ENCODE measurements at regions not wholly inside any gene's neighbourhood (a gene's known extent, or its start where the extent isn't known, plus 50 kb on each side); places are given as distances from the start of the nearest gene placed in this dataset.
"Not testable (repeated sequence)": the region's sequence is repeated elsewhere in the genome, so short reads cannot be mapped to it uniquely, and the experiment has no call there.

DNA sequence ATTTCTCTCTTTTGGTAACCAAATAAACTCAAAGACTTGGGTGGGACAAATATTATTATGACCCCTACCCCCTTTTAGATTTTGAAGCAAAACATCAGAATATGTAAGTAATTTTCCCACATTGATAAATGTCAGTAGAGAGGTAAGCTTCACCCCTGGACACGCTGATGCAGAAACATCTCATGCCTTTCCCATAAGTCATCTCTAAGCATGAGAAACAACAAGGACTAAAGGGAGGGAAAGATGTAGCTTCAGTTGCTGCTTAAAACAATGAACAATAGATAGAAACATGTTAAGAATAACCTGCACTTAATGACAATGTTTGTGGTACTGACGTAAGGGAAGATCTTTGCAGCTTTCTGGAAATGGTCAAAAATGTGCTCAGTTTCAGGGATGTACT, 56.3 kb upstream of the SLC8A3 start:
- DNase-seq (ENCODE audit: insufficient read length, low spot score) = no peak
- TF ChIP-seq TAF1 (IDR thresholded peaks at IDR 0.05; ENCODE audit: low read depth, low read length) (no peak), POLR2AphosphoS5 (IDR thresholded peaks at IDR 0.05; ENCODE audit: low read depth, low read length) (no peak), POU2F2 (IDR thresholded peaks at IDR 0.05; ENCODE audit: low read depth, low read length) (no peak), SPI1 (IDR thresholded peaks at IDR 0.05; ENCODE audit: low read depth, low read length) (no peak), PAX5 (IDR thresholded peaks at IDR 0.05; ENCODE audit: insufficient read depth, low read length, severe bottlenecking) (no peak), POLR2A (IDR thresholded peaks at IDR 0.05; ENCODE audit: low read depth, low read length) (no peak)
- FAIRE-seq = no peak

DNA sequence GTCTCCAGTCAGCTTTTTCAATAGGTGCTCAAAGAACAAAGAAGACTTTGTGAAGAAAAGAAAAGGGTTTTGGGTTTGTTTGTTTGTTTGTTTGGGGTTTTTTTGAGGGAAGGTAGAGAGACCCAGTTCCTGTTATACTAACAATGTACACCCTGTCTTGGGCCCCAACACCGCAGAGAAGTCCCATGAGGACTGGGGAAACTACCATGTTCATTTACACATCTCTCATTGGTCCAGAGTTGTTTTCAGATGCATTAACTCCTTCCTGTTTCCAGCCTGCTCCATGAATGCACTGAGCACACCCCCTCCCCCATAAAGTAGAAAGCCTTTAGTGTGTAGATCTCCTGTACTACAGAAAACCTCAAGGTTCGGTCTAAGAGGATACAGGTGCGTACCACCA, 51.1 kb upstream of the SLC8A3 start:
- FAIRE-seq (no peak), DNase-seq (ENCODE audit: insufficient read length, low spot score) (no peak)
- TF ChIP-seq POLR2A (IDR thresholded peaks at IDR 0.05; ENCODE audit: low read depth, low read length) (no peak), SPI1 (IDR thresholded peaks at IDR 0.05; ENCODE audit: low read depth, low read length) (peak; percentile 74), POU2F2 (IDR thresholded peaks at IDR 0.05; ENCODE audit: low read depth, low read length) (peak; percentile 16; the same call in 1 of the 2 replicates)

DNA sequence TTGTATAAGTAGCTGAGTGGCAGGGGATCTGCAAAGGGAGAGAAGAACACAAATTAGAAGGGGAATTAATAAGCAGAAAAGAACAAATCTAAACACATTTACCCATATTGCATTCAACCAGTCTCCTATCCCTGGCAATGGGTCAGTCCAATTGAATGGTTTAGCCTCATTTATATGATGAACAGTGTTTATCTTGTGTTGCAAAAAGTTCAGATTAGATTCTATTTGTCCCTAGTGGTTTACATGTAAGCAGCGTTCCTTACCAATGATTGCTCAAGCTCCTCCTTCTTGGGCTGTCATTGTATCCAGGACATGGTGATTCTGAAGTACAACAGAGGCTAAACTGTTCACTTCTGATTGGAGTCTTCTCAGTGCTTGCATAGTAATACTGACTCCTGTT, 49.9 kb upstream of the SLC8A3 start:
- FAIRE-seq = peak; percentile 77
- DNase-seq (ENCODE audit: insufficient read length, low spot score) = not testable (repeated sequence)

Data from GM12891 (cell line).